ENCODE measurements at regions not wholly inside any gene's neighbourhood (a gene's known extent, or its start where the extent isn't known, plus 50 kb on each side); places are given as distances from the start of the nearest gene placed in this dataset.

DNA sequence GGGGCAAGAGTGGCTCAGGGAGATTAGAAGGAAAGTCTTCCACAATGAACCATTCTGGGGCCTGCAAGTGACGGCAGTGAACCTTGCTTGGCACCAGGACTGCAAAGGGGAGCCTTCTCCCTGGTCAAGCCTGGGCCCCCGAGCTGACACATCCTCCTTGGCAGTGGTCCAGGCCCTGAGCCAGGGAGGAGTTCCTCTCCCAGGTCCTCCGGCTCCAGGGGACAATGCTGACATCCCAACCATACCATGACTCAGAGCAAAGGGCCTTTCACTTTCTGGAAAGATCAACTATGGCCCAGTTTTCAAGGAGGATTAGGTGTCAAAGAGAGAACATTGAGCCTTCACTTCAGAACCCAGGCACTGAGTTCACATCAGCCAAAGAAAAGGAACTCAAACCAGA is 756.5 kb upstream of the TBX3 start:
- TF ChIP-seq CTCF (conservative IDR thresholded peaks at IDR 0.05): no peak
- no peak for TF ChIP-seq ZFX (IDR thresholded peaks at IDR 0.05)
- H3K27ac ChIP-seq: no peak overlapping the region

- no peak overlapping the region for H3K27ac ChIP-seq
- TF ChIP-seq ZFX (IDR thresholded peaks at IDR 0.05) (no peak), CTCF (conservative IDR thresholded peaks at IDR 0.05) (no peak)
Measured at GRCh38 chr12:115439008-115439601, 755.1 kb upstream of the TBX3 start.

- TF ChIP-seq ZFX (IDR thresholded peaks at IDR 0.05) (no peak), CTCF (conservative IDR thresholded peaks at IDR 0.05) (no peak)
- no peak overlapping the region for H3K27ac ChIP-seq
Measured at GRCh38 chr12:115438314-115438713, 754.3 kb upstream of the TBX3 start.

DNA sequence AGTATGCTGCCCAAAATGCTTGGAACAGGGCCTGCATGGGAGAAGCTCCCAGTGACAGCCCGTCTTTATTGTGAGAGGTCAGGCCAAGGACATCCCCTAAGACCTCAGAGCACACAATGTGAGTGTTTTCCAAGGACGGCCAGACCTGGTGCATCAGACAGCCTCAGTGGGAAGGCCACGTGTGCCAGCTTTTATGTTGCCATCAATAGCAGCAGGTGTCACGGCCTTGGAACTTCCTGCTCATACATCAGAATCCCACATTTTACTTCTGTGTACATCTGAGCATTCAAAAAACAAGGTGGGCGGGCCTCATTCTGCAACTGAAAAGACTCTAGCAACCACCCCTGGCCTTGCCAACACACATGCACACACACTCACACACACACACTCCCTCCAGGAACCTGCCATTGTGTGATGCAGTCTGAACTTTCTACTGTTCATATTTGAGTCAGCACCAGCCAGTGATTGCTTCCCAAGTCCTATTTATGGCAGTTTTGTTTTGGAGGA is 753.1 kb upstream of the TBX3 start:
- H3K27ac ChIP-seq: no peak overlapping the region

DNA sequence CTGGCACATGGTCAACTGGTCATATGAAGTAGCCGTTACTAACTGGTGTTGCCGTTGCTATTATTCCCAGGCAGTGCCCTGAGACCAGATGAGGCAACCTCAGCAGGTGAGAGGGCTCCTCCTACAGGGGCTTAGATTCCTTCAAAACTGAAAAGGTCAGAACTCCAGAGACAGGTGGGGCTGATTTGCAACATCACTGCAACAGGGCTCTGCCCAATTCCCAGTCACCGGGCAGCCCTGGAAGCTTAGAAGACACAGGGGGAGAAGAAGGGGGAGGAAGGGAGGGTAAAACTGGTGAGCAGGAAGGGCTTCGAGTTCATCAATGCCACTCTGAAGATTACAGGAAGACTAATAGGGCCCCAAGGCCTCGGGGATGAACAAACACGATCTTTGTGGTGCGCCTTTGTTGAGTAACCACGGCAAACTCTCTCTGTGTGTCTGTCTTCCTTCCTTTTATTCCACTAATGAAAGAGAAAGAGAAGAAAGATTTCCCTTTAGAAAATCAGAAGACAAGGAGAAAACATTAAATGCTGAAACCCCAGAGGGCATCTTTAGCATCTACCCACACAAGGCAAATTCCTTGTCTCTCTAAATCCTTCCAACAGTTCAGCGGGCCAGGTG is 749.1 kb upstream of the TBX3 start:
- TF ChIP-seq ZFX (IDR thresholded peaks at IDR 0.05) (no peak), CTCF (conservative IDR thresholded peaks at IDR 0.05) (no peak)
- no peak overlapping the region for H3K27ac ChIP-seq

More for the DNA sequence above, 753.1 kb upstream of the TBX3 start:
- TF ChIP-seq ZFX (IDR thresholded peaks at IDR 0.05): no peak
- no peak for TF ChIP-seq CTCF (conservative IDR thresholded peaks at IDR 0.05)

GRCh38 chr12:115430636-115431035 is 746.7 kb upstream of the TBX3 start:
- TF ChIP-seq ZFX (IDR thresholded peaks at IDR 0.05) (no peak), CTCF (conservative IDR thresholded peaks at IDR 0.05) (no peak)
- H3K27ac ChIP-seq: no peak overlapping the region

DNA sequence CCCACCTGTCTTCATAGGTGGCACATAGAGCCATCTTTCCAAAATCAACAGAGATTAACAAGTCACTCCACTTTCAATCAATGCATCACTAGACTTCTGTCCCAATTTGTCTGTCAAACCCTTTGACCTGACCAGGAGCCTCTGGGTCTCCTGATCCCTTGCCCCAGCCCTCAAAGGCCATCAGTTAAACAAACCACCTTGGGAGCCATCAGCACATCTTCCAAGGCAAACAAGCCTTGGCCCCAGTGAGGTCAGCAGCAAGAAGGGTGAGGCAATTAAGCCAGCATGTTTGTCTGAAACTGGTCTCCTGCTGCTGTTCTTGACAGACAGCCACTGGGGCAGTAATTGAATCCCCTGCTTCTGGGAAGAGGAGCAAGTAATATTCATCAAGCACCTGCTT is 742.8 kb upstream of the TBX3 start:
- H3K27ac ChIP-seq: no peak overlapping the region

More for the DNA sequence above, 742.8 kb upstream of the TBX3 start:
- TF ChIP-seq CTCF (conservative IDR thresholded peaks at IDR 0.05): no peak
- TF ChIP-seq ZFX (IDR thresholded peaks at IDR 0.05): no peak

Data from C4-2B (cell line).